ENCODE measurements at regions not wholly inside any gene's neighbourhood (a gene's known extent, or its start where the extent isn't known, plus 50 kb on each side); places are given as distances from the start of the nearest gene placed in this dataset.
A peak's percentile ranks its signal among the peaks of the same experiment; 100 is the strongest.

GRCh38 chr4:124433044-124433443 lies 279.5 kb downstream of the ANKRD50 start:
- Histone ChIP-seq H3K4me2 (peak overlapping the region; percentile 29; the same call in 1 of the 2 replicates), H3K9me2 (no peaks in the 10 kb centered on the region), H3K36me3 (replicated peaks in 1 of 2; ENCODE audit: control insufficient read depth in 1 of 2, insufficient read depth in 2 of 2, low read length in 1 of 2) (no peaks in the 10 kb centered on the region), H3F3A (replicated peaks; ENCODE audit: insufficient read depth) (peaks cover 27% of the 10 kb centered on the region), H3K4me3 (ENCODE audit: low read depth in 2 of 2, low read length in 1 of 2) (no peak overlapping the region), H4K20me1 (ENCODE audit: insufficient read depth) (no peaks in the 10 kb centered on the region), H3K4me1 (ENCODE audit: control insufficient read depth in 1 of 2, insufficient read depth in 2 of 2, low read depth in 1 of 2, low read length in 1 of 2) (peaks cover 0 to 39% of the 10 kb centered on the region in 2 experiments; a peak in 3 of 4 replicates), H3K9ac (no peak overlapping the region), H3K79me2 (ENCODE audit: insufficient read depth) (no peaks in the 10 kb centered on the region), H3K27me3 (ENCODE audit: insufficient read depth) (no peaks in the 10 kb centered on the region), H2AFZ (ENCODE audit: low read depth) (peak overlapping the region; percentile 7; the same call in 1 of the 2 replicates), H3K27ac (ENCODE audit: low read depth in 2 of 2, low read length in 1 of 2) (peak overlapping the region in 1 of 2 experiments; percentile 67; a peak in 2 of 4 replicates), H3K9me3 (no peaks in the 10 kb centered on the region)
- no peak for DNase-seq
- TF ChIP-seq SMC3 (IDR thresholded peaks at IDR 0.05; ENCODE audit: low read depth, low read length) (no peak), CHD2 (IDR thresholded peaks at IDR 0.05; ENCODE audit: low read length, partially characterized antibody) (no peak), IRF3 (IDR thresholded peaks at IDR 0.05; ENCODE audit: low read depth, low read length) (no peak), FOXJ3 (CRISPR knock-in tag; IDR thresholded peaks at IDR 0.05) (no peak), NFIC (IDR thresholded peaks at IDR 0.05; ENCODE audit: borderline replicate concordance) (no peak), TAF1 (IDR thresholded peaks at IDR 0.05; ENCODE audit: borderline replicate concordance, low read depth, low read length) (no peak), FOSL2 (IDR thresholded peaks at IDR 0.05; ENCODE audit: borderline replicate concordance, low read depth) (no peak), JUND (IDR thresholded peaks at IDR 0.05) (no peak), GABPA (IDR thresholded peaks at IDR 0.05; ENCODE audit: low read depth) (no peak), YY1 (IDR thresholded peaks at IDR 0.05; ENCODE audit: low read depth) (no peak), NRF1 (IDR thresholded peaks at IDR 0.05; ENCODE audit: low read depth, low read length) (no peak), RCOR1 (IDR thresholded peaks at IDR 0.05; ENCODE audit: low read length) (no peak), MAX (IDR thresholded peaks at IDR 0.05; ENCODE audit: low read depth) (no peak), FOXM1 (IDR thresholded peaks at IDR 0.05; ENCODE audit: low read depth) (no peak), TEAD4 (IDR thresholded peaks at IDR 0.05; ENCODE audit: borderline replicate concordance, insufficient read depth) (no peak), RFX5 (IDR thresholded peaks at IDR 0.05; ENCODE audit: low read length) (no peak), MEF2A (IDR thresholded peaks at IDR 0.05; ENCODE audit: borderline replicate concordance, low read depth) (no peak)
- ChIA-PET POLR2A (no interaction called here), CTCF (no interaction called here)
- 94% methylated on average over 3 of the region's 3 CpGs for WGBS (ENCODE audit: low lambda C conversion rate)

GRCh38 chr4:124433500-124433899 lies 279.0 kb downstream of the ANKRD50 start:
- no peak overlapping the region for H3K9ac ChIP-seq
- H3K9me3 ChIP-seq: no peaks in the 10 kb centered on the region
- CTCF ChIA-PET: no interaction called here
- no peak overlapping the region for H2AFZ ChIP-seq (ENCODE audit: low read depth)
- no peak for TF ChIP-seq MXI1 (IDR thresholded peaks at IDR 0.05; ENCODE audit: low read depth, low read length)
- 0 out of 2 replicates have a peak, but pooled peaks have one; percentile 20 for TF ChIP-seq MEF2A (IDR thresholded peaks at IDR 0.05; ENCODE audit: borderline replicate concordance, low read depth)
- H3K27ac ChIP-seq (ENCODE audit: low read depth in 2 of 2, low read length in 1 of 2): peak overlapping the region in 1 of 2 experiments; percentile 67; a peak in 1 of 4 replicates
- peaks cover 27% of the 10 kb centered on the region for H3F3A ChIP-seq (replicated peaks; ENCODE audit: insufficient read depth)
- H3K79me2 ChIP-seq (ENCODE audit: insufficient read depth): no peaks in the 10 kb centered on the region
- peaks cover 0 to 40% of the 10 kb centered on the region in 2 experiments; a peak in 3 of 4 replicates for H3K4me1 ChIP-seq (ENCODE audit: control insufficient read depth in 1 of 2, insufficient read depth in 2 of 2, low read depth in 1 of 2, low read length in 1 of 2)
- H3K36me3 ChIP-seq (replicated peaks in 1 of 2; ENCODE audit: control insufficient read depth in 1 of 2, insufficient read depth in 2 of 2, low read length in 1 of 2): no peaks in the 10 kb centered on the region
- H3K27me3 ChIP-seq (ENCODE audit: insufficient read depth): no peaks in the 10 kb centered on the region
- H3K4me3 ChIP-seq (ENCODE audit: low read depth in 2 of 2, low read length in 1 of 2): no peak overlapping the region
- H3K9me2 ChIP-seq: no peaks in the 10 kb centered on the region
- H3K4me2 ChIP-seq: no peak overlapping the region
- H4K20me1 ChIP-seq (ENCODE audit: insufficient read depth): no peaks in the 10 kb centered on the region
- WGBS (ENCODE audit: low lambda C conversion rate): 75% methylated on average over 8 of the region's 8 CpGs
- POLR2A ChIA-PET: no interaction called here
- no peak for DNase-seq

All from SK-N-SH (cell line).